ENCODE measurements at regions not wholly inside any gene's neighbourhood (a gene's known extent, or its start where the extent isn't known, plus 50 kb on each side); places are given as distances from the start of the nearest gene placed in this dataset.

GRCh38 chr20:17889226-17889625, 79.4 kb downstream of the SNX5 start:
- TF ChIP-seq CTCF (IDR thresholded peaks at IDR 0.05; ENCODE audit: borderline replicate concordance, extremely low read depth, low read length, poor library complexity, severe bottlenecking) (no peak), EZH2 (IDR thresholded peaks at IDR 0.05; ENCODE audit: borderline replicate concordance, low read depth, low read length, severe bottlenecking) (no peak)

Data from DND-41 (cell line).